HEK293 (cell line): ENCODE measurements at regions not wholly inside any gene's neighbourhood (a gene's known extent, or its start where the extent isn't known, plus 50 kb on each side); places are given as distances from the start of the nearest gene placed in this dataset.

Experiments used
- CTCF ChIA-PET: fragments of 350-600 bp; formaldehyde crosslinking; extraction: SDS; loops from one replicate; lab custom pipeline; 2021; ENCODE audit warnings: antibody characterized with exemption; lab: Yijun Ruan, JAX
- POLR2A ChIA-PET: fragments of 300-600 bp; formaldehyde crosslinking; extraction: SDS; loops from one replicate; lab custom pipeline; 2020; ENCODE audit warnings: antibody characterized with exemption, inconsistent platforms; lab: Yijun Ruan, JAX
- H3K27ac ChIP-seq: fragments of 200-500 bp; sonication (Bioruptor generic); 2 replicates; pipeline ENCODE4 v1.5.1; 2014; ENCODE audit warnings: low read depth, low read length, control low read depth, inconsistent platforms; ENCODE audit errors: extremely low read depth
- H3K36me3 ChIP-seq, 2 experiments: fragments of 200-500 bp in 1 of 2; sonication (Bioruptor generic) in 1 of 2; 1 replicate in 1 of 2; 2 replicates in 1 of 2; pipeline ENCODE4 v1.5.1; 2014 to 2017; ENCODE audit warnings: inconsistent platforms in 2 of 2, low read length in 2 of 2; ENCODE audit not compliant: control insufficient read depth in 2 of 2, insufficient read depth in 1 of 2
- H3K4me1 ChIP-seq: fragments of 200-500 bp; sonication (Bioruptor generic); 2 replicates; pipeline ENCODE4 v1.5.1; 2014; ENCODE audit warnings: mild to moderate bottlenecking, low read length, inconsistent platforms; ENCODE audit not compliant: control insufficient read depth, insufficient read depth
- H3K4me3 ChIP-seq: 2 replicates; pipeline ENCODE4 v1.5.1; 2011; ENCODE audit warnings: low read depth, mild to moderate bottlenecking, control low read depth, low read length, moderate library complexity
- H3K9me3 ChIP-seq: fragments of 200-500 bp; sonication (Bioruptor generic); 2 replicates; pipeline ENCODE4 v1.5.1; 2014; ENCODE audit warnings: low read depth, low read length, inconsistent platforms; ENCODE audit not compliant: control insufficient read depth, insufficient read depth
- AEBP2 ChIP-seq: fragments of 450-650 bp; formaldehyde crosslinking; IDR thresholded peaks from 2 replicates; pipeline ENCODE4 v1.5.1; 2016; ENCODE audit warnings: missing biosample characterization, missing genetic modification characterization, borderline replicate concordance
- GLIS1 ChIP-seq: fragments of 450-650 bp; formaldehyde crosslinking; IDR thresholded peaks from 2 replicates; pipeline ENCODE4 v1.5.1; 2016; ENCODE audit warnings: missing biosample characterization, missing genetic modification characterization
- KLF16 ChIP-seq: fragments of 450-650 bp; formaldehyde crosslinking; IDR thresholded peaks from 2 replicates; pipeline ENCODE4 v1.5.1; 2017; ENCODE audit warnings: missing biosample characterization, missing genetic modification characterization
- OSR2 ChIP-seq: fragments of 450-650 bp; formaldehyde crosslinking; IDR thresholded peaks from 2 replicates; pipeline ENCODE4 v1.5.1; 2016; ENCODE audit warnings: missing biosample characterization, missing genetic modification characterization
- PRDM2 ChIP-seq: fragments of 450-650 bp; formaldehyde crosslinking; IDR thresholded peaks from 2 replicates; pipeline ENCODE4 v1.5.1; 2016; ENCODE audit warnings: missing biosample characterization, missing genetic modification characterization, borderline replicate concordance
- SCRT1 ChIP-seq: fragments of 450-650 bp; formaldehyde crosslinking; IDR thresholded peaks from 2 replicates; pipeline ENCODE4 v1.5.1; 2016; ENCODE audit warnings: missing biosample characterization, missing genetic modification characterization, borderline replicate concordance
- SETDB1 ChIP-seq: IDR thresholded peaks from one replicate; pipeline ENCODE4 v1.6.1; 2017; ENCODE audit warnings: mild to moderate bottlenecking, low read length, moderate library complexity, mixed read lengths; ENCODE audit not compliant: insufficient read length
- WT1 ChIP-seq: fragments of 450-650 bp; formaldehyde crosslinking; IDR thresholded peaks from 2 replicates; pipeline ENCODE4 v1.5.1; 2016; ENCODE audit warnings: missing biosample characterization, missing genetic modification characterization
- YY1 ChIP-seq: fragments of 450-650 bp; formaldehyde crosslinking; IDR thresholded peaks from 2 replicates; pipeline ENCODE4 v1.5.1; 2018; ENCODE audit warnings: missing biosample characterization, missing genetic modification characterization
- ZBTB8A ChIP-seq: fragments of 450-650 bp; formaldehyde crosslinking; IDR thresholded peaks from 2 replicates; pipeline ENCODE4 v1.5.1; 2016; ENCODE audit warnings: missing biosample characterization, missing genetic modification characterization
- ZNF114 ChIP-seq: fragments of 450-650 bp; formaldehyde crosslinking; IDR thresholded peaks from 2 replicates; pipeline ENCODE4 v1.5.0; 2017; ENCODE audit warnings: missing biosample characterization, missing genetic modification characterization
- ZNF2 ChIP-seq: fragments of 450-650 bp; formaldehyde crosslinking; IDR thresholded peaks from 2 replicates; pipeline ENCODE4 v1.5.1; 2016; ENCODE audit warnings: missing biosample characterization, missing genetic modification characterization
- ZNF202 ChIP-seq: fragments of 450-650 bp; formaldehyde crosslinking; IDR thresholded peaks from 2 replicates; pipeline ENCODE4 v1.5.1; 2016; ENCODE audit warnings: missing biosample characterization, missing genetic modification characterization, borderline replicate concordance
- ZNF214 ChIP-seq: fragments of 450-650 bp; formaldehyde crosslinking; IDR thresholded peaks from 2 replicates; pipeline ENCODE4 v1.5.1; 2017; ENCODE audit warnings: missing biosample characterization, mild to moderate bottlenecking, missing genetic modification characterization, borderline replicate concordance
- ZNF354C ChIP-seq: fragments of 450-650 bp; formaldehyde crosslinking; IDR thresholded peaks from 2 replicates; pipeline ENCODE4 v1.5.1; 2016; ENCODE audit warnings: missing biosample characterization, missing genetic modification characterization, low read depth, borderline replicate concordance
- ZNF48 ChIP-seq: fragments of 450-650 bp; formaldehyde crosslinking; IDR thresholded peaks from 2 replicates; pipeline ENCODE4 v1.5.1; 2016; ENCODE audit warnings: missing biosample characterization, missing genetic modification characterization
- ZNF513 ChIP-seq: fragments of 450-650 bp; IDR thresholded peaks from 2 replicates; pipeline ENCODE4 v1.5.1; 2018; ENCODE audit warnings: missing biosample characterization, missing genetic modification characterization
- ZNF549 ChIP-seq: fragments of 450-650 bp; IDR thresholded peaks from 2 replicates; pipeline ENCODE4 v1.5.1; 2018; ENCODE audit warnings: missing biosample characterization, missing genetic modification characterization, mild to moderate bottlenecking, inconsistent platforms, moderate library complexity
- ZNF629 ChIP-seq: fragments of 450-650 bp; formaldehyde crosslinking; IDR thresholded peaks from 2 replicates; pipeline ENCODE4 v1.5.1; 2017; ENCODE audit warnings: missing biosample characterization, missing genetic modification characterization
- ZNF692 ChIP-seq: fragments of 450-650 bp; formaldehyde crosslinking; IDR thresholded peaks from 2 replicates; pipeline ENCODE4 v1.5.1; 2016; ENCODE audit warnings: missing biosample characterization, missing genetic modification characterization
- ZSCAN4 ChIP-seq: fragments of 450-650 bp; formaldehyde crosslinking; IDR thresholded peaks from 2 replicates; pipeline ENCODE4 v1.5.1; 2017; ENCODE audit warnings: missing biosample characterization, missing genetic modification characterization

- TF ChIP-seq WT1 (tag by site-specific recombination): no peak
- TF ChIP-seq SETDB1: no peak
- no peak for TF ChIP-seq YY1 (tag by site-specific recombination)
- TF ChIP-seq ZNF202: no peak
- H3K27ac ChIP-seq: no peak overlapping the region
- CTCF ChIA-PET: no interaction called here
- H3K4me1 ChIP-seq: no peaks in the 10 kb centered on the region
- H3K4me3 ChIP-seq: no peak overlapping the region
- H3K36me3 ChIP-seq: no peaks in the 10 kb centered on the region
- no peaks in the 10 kb centered on the region for H3K9me3 ChIP-seq
- POLR2A ChIA-PET: no interaction called here
Observed at GRCh38 chr15:61479613-61480012, 250.5 kb upstream of the RORA start.

GRCh38 chr15:61476741-61477140 is 247.6 kb upstream of the RORA start:
- no peak for TF ChIP-seq ZNF692 (tag by site-specific recombination)
- TF ChIP-seq OSR2 (tag by site-specific recombination): no peak
- TF ChIP-seq ZBTB8A: no peak
- no peak for TF ChIP-seq KLF16 (tag by site-specific recombination)
- no peak for TF ChIP-seq ZNF354C (tag by site-specific recombination)
- CTCF ChIA-PET: interaction anchor here (0.7 kb wide), 1 partner anchor 11 kb away, joined by 3 read pairs; no protein-coding TSS in a partner anchor
- no peak overlapping the region for H3K27ac ChIP-seq
- no peaks in the 10 kb centered on the region for H3K4me1 ChIP-seq
- POLR2A ChIA-PET: no interaction called here
- no peaks in the 10 kb centered on the region for H3K36me3 ChIP-seq
- H3K9me3 ChIP-seq: no peaks in the 10 kb centered on the region
- H3K4me3 ChIP-seq: no peak overlapping the region

- Histone ChIP-seq H3K36me3 (no peaks in the 10 kb centered on the region), H3K4me3 (no peak overlapping the region), H3K4me1 (no peaks in the 10 kb centered on the region), H3K9me3 (no peaks in the 10 kb centered on the region), H3K27ac (no peak overlapping the region)
- POLR2A ChIA-PET: no interaction called here
- CTCF ChIA-PET: no interaction called here
- no peak for TF ChIP-seq GLIS1
- no peak for TF ChIP-seq ZNF48 (tag by site-specific recombination)
- TF ChIP-seq ZNF2: no peak
- no peak for TF ChIP-seq ZNF114 (tag by site-specific recombination)
- TF ChIP-seq AEBP2 (tag by site-specific recombination): no peak
- TF ChIP-seq ZNF549 (tag by site-specific recombination): no peak
- no peak for TF ChIP-seq SCRT1 (tag by site-specific recombination)
- no peak for TF ChIP-seq ZNF214 (tag by site-specific recombination)
- no peak for TF ChIP-seq ZNF629 (tag by site-specific recombination)
- no peak for TF ChIP-seq ZSCAN4 (tag by site-specific recombination)
- no peak for TF ChIP-seq ZNF513 (tag by site-specific recombination)
- TF ChIP-seq PRDM2: no peak
Observed at GRCh38 chr15:61474796-61475195, 245.7 kb upstream of the RORA start.
